GM13976 (cell line): ENCODE measurements at regions not wholly inside any gene's neighbourhood (a gene's known extent, or its start where the extent isn't known, plus 50 kb on each side); places are given as distances from the start of the nearest gene placed in this dataset.

ENCODE experiments used
- DNase-seq: peaks from one replicate; pipeline ENCODE4 v3.0.0; 2012; ENCODE audit warnings: low spot score
- CTCF ChIP-seq: IDR thresholded peaks from 2 replicates; pipeline ENCODE4 v1.5.1; 2012; ENCODE audit warnings: borderline replicate concordance, mild to moderate bottlenecking; ENCODE audit not compliant: insufficient read depth; ENCODE audit errors: extremely low read depth, missing control alignments, control extremely low read depth
- in situ Hi-C: fragments of 300-500 bp; cut with MboI; formaldehyde crosslinking; loops from one replicate; pipeline ENCODE4 v1.12.0; 2022; ENCODE audit warnings: low sequenced_read_pairs, mixed read lengths, inconsistent platforms; ENCODE audit not compliant: unreplicated experiment

- DNase-seq = no peak
- in situ Hi-C loops = loop anchor here (10.0 kb wide), 1 partner anchor 260 kb away; the partner anchor contains the start of gene BTG1
- no peak for TF ChIP-seq CTCF
These were observed 259.3 kb upstream of the BTG1 start for GRCh38 chr12:92404921-92405320.

GRCh38 chr12:92404259-92404894, 258.7 kb upstream of the BTG1 start:
- no peak for TF ChIP-seq CTCF
- in situ Hi-C loops = loop anchor here (10.0 kb wide), 1 partner anchor 260 kb away; the partner anchor contains the start of gene BTG1
- DNase-seq = no peak

- DNase-seq = peak; percentile 66
- no peak for TF ChIP-seq CTCF
- in situ Hi-C loops = loop anchor here (10.0 kb wide), 1 partner anchor 259 kb away; the partner anchor contains the start of gene BTG1
These were observed 257.8 kb upstream of the BTG1 start for GRCh38 chr12:92403210-92404175.

GRCh38 chr12:92402415-92402814, 256.8 kb upstream of the BTG1 start:
- no peak for TF ChIP-seq CTCF
- in situ Hi-C loops = loop anchor here (10.0 kb wide), 1 partner anchor 258 kb away; the partner anchor contains the start of gene BTG1

GRCh38 chr12:92400006-92400405, 254.4 kb upstream of the BTG1 start:
- in situ Hi-C loops = loop anchor here (10.0 kb wide), 1 partner anchor 255 kb away; the partner anchor contains the start of gene BTG1
- no peak for TF ChIP-seq CTCF
- DNase-seq = no peak

More at GRCh38 chr12:92402415-92402814, 256.8 kb upstream of the BTG1 start:
- DNase-seq = no peak

GRCh38 chr12:92398565-92399309, 253.1 kb upstream of the BTG1 start:
- in situ Hi-C loops = loop anchor here (25.0 kb wide), 1 partner anchor 1011 kb away; no protein-coding TSS in a partner anchor
- no peak for DNase-seq
- TF ChIP-seq CTCF = no peak
